ENCODE measurements at regions not wholly inside any gene's neighbourhood (a gene's known extent, or its start where the extent isn't known, plus 50 kb on each side); places are given as distances from the start of the nearest gene placed in this dataset.

DNA sequence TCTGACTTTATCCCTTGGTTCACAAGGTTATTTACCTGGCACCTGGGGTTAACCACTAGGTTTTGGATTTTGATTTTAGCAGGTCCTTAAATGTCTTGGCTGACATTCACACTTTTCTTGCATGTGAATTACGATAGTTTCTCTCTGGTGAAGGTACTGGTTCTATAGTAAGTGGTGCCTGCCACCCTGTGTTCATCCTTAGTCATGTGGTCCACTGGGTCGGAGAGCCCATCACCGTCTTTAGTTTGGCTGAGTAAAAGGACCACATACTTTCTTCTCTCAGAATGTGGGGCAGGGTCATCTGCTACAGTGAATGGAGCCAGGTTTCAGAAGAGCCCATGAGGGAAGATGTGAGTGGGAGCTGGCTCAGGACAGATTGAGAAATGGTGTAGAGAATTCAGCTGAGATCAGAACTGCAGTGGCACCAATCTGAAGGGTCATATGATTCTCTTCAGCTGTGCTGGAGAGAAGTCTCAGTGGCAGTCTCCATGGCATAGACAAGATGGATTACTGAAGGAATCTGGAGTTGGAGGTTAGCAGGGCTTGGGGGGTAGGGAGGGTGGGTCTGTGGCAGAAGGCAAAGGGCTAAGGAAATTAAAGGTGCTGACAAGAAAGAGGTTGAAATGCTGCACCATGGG lies 310.4 kb downstream of the GPAT3 start:
- TF ChIP-seq, protein P1, sequence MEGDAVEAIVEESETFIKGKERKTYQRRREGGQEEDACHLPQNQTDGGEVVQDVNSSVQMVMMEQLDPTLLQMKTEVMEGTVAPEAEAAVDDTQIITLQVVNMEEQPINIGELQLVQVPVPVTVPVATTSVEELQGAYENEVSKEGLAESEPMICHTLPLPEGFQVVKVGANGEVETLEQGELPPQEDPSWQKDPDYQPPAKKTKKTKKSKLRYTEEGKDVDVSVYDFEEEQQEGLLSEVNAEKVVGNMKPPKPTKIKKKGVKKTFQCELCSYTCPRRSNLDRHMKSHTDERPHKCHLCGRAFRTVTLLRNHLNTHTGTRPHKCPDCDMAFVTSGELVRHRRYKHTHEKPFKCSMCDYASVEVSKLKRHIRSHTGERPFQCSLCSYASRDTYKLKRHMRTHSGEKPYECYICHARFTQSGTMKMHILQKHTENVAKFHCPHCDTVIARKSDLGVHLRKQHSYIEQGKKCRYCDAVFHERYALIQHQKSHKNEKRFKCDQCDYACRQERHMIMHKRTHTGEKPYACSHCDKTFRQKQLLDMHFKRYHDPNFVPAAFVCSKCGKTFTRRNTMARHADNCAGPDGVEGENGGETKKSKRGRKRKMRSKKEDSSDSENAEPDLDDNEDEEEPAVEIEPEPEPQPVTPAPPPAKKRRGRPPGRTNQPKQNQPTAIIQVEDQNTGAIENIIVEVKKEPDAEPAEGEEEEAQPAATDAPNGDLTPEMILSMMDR (IDR thresholded peaks at IDR 0.05), result no peak
- TF ChIP-seq POLR2A (IDR thresholded peaks at IDR 0.05), result no peak
